PC-9 (cell line): ENCODE measurements at regions not wholly inside any gene's neighbourhood (a gene's known extent, or its start where the extent isn't known, plus 50 kb on each side); places are given as distances from the start of the nearest gene placed in this dataset.

Experiments
- CTCF ChIP-seq: fragments of 200-600 bp; sonication (generic); conservative IDR thresholded peaks from 2 replicates; pipeline ENCODE4 v1.6.1; 2017; ENCODE audit warnings: mixed run types, antibody characterized with exemption, mild to moderate bottlenecking, moderate library complexity
- EZH2 ChIP-seq: fragments of 200-600 bp; sonication (generic); IDR thresholded peaks from 2 replicates; pipeline ENCODE4 v1.8.0; 2017; ENCODE audit warnings: antibody characterized with exemption, low read depth

GRCh38 chr3:80535286-80535685 is 767.5 kb upstream of the ROBO1 start:
- TF ChIP-seq CTCF (no peak), EZH2 (no peak)
